LoVo (cell line): ENCODE measurements at regions not wholly inside any gene's neighbourhood (a gene's known extent, or its start where the extent isn't known, plus 50 kb on each side); places are given as distances from the start of the nearest gene placed in this dataset.
"Not testable (repeated sequence)": the region's sequence is repeated elsewhere in the genome, so short reads cannot be mapped to it uniquely, and the experiment has no call there.

ENCODE experiments used
- DNase-seq: peaks from one replicate; pipeline ENCODE4 v3.0.0-alpha.2; 2016; ENCODE audit warnings: low spot score

GRCh38 chr5:19064094-19064493, 923.9 kb downstream of the CDH18 start:
- no peak for DNase-seq

GRCh38 chr5:19067741-19068140, 920.3 kb downstream of the CDH18 start:
- no peak for DNase-seq

GRCh38 chr5:19098434-19098833, 889.6 kb downstream of the CDH18 start:
- no peak for DNase-seq

GRCh38 chr5:19099195-19099594, 888.8 kb downstream of the CDH18 start:
- no peak for DNase-seq

GRCh38 chr5:19104948-19105347, 883.1 kb downstream of the CDH18 start:
- DNase-seq: no peak

- no peak for DNase-seq
These were observed 865.1 kb downstream of the CDH18 start for GRCh38 chr5:19122923-19123322.

GRCh38 chr5:19125956-19126713, 861.9 kb downstream of the CDH18 start:
- no peak for DNase-seq

- DNase-seq: no peak
These were observed 847.7 kb downstream of the CDH18 start for GRCh38 chr5:19140276-19140675.

- DNase-seq: not testable (repeated sequence)
These were observed 846.0 kb downstream of the CDH18 start for GRCh38 chr5:19141937-19142524.

- not testable (repeated sequence) for DNase-seq
These were observed 845.1 kb downstream of the CDH18 start for GRCh38 chr5:19142713-19143414.

GRCh38 chr5:19143935-19144334, 844.1 kb downstream of the CDH18 start:
- no peak for DNase-seq

- DNase-seq: no peak
These were observed 818.6 kb downstream of the CDH18 start for GRCh38 chr5:19169426-19169825.

- DNase-seq: no peak
These were observed 815.0 kb downstream of the CDH18 start for GRCh38 chr5:19172926-19173470.

GRCh38 chr5:19175776-19176570, 812.0 kb downstream of the CDH18 start:
- DNase-seq: no peak

GRCh38 chr5:19179571-19179970, 808.4 kb downstream of the CDH18 start:
- DNase-seq: no peak

GRCh38 chr5:19189176-19189575, 798.8 kb downstream of the CDH18 start:
- DNase-seq: no peak

GRCh38 chr5:19193631-19194030, 794.4 kb downstream of the CDH18 start:
- no peak for DNase-seq

GRCh38 chr5:19196631-19197030, 791.4 kb downstream of the CDH18 start:
- no peak for DNase-seq

- DNase-seq: no peak
These were observed 787.7 kb downstream of the CDH18 start for GRCh38 chr5:19200251-19200650.

- DNase-seq: no peak
These were observed 779.6 kb downstream of the CDH18 start for GRCh38 chr5:19208397-19208796.

GRCh38 chr5:19210886-19211285, 777.1 kb downstream of the CDH18 start:
- DNase-seq: no peak

GRCh38 chr5:19229179-19229835, 758.7 kb downstream of the CDH18 start:
- DNase-seq: no peak
